HG03439 (cell line): ENCODE measurements at regions not wholly inside any gene's neighbourhood (a gene's known extent, or its start where the extent isn't known, plus 50 kb on each side); places are given as distances from the start of the nearest gene placed in this dataset.

Experiments used
- ATAC-seq: cut with Tn5 transposase; IDR thresholded peaks from one replicate; pipeline ENCODE4 v1.9.1; 2021; ENCODE audit warnings: mild to moderate bottlenecking, moderate library complexity; ENCODE audit not compliant: unreplicated experiment

DNA sequence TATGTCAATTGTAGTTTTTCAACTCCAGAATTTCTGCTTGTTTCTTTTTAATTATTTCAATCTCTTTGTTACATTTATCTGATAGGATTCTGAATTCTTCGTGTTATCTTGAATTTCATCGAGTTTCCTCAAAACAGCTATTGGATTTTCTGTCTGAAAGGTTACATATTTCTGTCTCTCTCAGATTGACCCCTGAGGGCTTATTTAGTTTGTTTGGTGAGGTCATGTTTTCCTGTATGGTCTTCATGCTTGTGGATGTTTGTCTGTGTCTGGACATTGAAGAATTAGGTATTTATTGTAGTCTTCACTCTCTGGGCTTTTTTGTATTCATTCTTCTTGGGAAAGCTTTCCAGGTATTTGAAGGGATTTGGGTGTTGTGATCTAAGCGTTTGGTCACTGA is 85.6 kb downstream of the SNAPC1 start:
- ATAC-seq, result no peak

GRCh38 chr14:61854898-61855297 is 92.7 kb downstream of the SNAPC1 start:
- no peak for ATAC-seq

DNA sequence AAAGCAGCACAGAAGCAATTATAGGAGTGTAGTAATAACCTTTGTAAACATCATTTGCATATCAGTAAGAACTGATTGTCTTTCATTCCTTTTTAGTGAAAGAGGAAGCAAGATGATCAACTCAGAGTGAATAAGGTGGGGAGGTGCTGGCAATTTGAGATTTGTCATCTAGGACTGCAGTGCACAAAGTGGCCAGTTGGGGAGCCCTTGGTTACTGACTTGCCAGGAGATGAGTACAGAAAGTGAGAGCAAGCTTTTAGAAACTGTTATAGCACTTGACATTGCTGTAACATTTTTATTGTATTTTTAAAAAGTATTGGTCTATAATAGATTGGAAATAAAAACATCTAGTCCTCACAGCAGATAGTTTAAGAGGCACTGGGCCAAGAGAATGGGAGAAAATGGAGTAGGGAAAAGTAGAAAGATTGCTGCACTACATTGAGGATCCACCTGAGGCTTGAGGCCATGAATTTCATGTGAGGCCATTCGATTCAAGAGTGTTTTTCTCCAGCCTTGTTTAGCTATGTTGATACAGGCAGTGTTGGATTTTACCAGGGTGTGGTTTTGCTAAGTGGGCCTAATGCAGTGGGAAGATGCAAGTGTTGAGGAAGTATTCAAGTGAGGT is 98.2 kb downstream of the SNAPC1 start:
- peak; percentile 97 for ATAC-seq

DNA sequence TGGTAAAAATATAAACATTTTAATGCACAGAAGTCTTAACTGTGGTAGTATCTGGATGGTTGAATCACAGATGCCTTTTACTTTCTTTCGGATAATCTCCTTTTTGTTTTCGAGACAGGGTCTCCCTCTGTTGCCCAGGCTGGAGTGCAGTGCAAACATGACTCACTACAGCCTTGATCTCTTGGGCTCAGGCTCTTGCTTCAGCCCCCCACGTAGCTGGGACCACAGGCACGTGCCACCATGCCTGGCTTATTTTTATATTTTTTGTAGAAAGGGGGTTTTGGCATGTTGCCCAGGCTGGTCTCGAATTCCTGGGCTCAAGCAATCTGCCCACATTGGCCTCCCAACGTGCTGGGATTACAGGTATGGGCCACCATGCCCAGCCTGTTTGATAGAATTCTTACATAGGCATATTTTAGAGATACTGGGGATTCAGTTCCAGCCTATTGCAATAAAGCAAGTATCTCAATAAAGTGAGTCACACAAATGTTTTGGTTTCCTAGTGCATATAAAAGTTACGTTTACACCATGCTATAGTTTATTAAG is 99.2 kb downstream of the SNAPC1 start:
- no peak for ATAC-seq

- no peak for ATAC-seq
These were observed 102.2 kb downstream of the SNAPC1 start for GRCh38 chr14:61864329-61864898.

GRCh38 chr14:61866932-61867920 is 105.0 kb downstream of the SNAPC1 start:
- peak; percentile 97 for ATAC-seq

- no peak for ATAC-seq
These were observed 106.6 kb downstream of the SNAPC1 start for GRCh38 chr14:61868846-61869245.

DNA sequence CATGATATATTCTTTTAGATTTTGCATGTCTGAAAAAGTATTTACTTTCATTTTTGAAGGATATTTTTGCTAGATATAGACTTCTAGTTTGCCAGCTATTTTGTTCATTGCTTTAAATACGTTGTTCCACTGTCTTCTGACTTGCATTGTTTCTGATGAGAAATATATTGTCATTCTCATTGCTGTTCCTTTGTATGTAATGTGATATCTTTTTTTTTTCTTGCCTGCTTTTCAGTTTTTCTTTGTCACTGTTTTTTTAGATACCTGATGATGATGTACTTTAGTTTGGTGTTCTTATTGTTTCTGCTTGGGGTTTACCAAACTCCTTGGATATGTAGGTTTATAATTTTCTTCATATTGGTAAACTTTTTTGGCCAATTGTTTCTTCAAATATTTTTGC is 107.9 kb downstream of the SNAPC1 start:
- ATAC-seq, result no peak

DNA sequence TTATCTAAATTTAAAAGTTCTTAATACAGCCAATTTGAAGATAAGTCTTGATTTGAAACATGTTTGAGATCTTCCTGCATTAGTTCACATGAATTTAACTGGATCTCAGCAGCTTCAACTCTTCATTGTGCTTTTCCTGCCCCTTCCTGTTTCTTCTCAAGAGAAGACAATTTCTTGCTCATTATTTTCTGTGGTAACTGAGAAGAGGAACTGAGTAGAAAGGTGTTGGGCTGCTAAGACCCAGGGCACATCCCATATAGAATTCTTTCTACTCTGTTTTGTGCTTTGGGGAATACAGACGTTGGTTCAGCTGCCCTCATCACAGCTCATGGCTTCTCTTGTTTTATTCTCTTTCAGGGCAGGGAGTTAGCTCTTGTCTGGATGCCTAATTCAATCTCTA is 110.2 kb downstream of the SNAPC1 start:
- ATAC-seq, result peak; percentile 85

DNA sequence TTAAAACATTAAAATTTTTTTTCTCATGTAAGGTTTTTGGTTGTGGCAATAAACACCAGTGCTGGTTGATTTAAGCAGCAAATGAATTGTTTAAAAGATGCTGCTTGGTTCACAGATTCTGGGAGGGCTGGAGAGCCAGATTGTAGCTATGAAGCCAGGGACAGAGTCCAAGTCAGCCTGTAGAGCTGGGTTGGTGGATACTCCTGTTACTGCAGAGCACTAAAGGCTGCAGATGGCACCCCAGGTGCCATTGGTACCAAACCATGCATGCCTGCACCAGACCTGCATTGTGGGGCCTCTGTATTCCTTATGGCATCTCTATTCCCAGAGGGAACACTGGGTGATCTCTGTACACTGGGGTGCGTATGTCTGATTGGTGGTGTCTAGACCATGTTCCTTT is 113.3 kb downstream of the SNAPC1 start:
- ATAC-seq, result no peak

GRCh38 chr14:61876362-61877034 is 114.3 kb downstream of the SNAPC1 start:
- no peak for ATAC-seq

DNA sequence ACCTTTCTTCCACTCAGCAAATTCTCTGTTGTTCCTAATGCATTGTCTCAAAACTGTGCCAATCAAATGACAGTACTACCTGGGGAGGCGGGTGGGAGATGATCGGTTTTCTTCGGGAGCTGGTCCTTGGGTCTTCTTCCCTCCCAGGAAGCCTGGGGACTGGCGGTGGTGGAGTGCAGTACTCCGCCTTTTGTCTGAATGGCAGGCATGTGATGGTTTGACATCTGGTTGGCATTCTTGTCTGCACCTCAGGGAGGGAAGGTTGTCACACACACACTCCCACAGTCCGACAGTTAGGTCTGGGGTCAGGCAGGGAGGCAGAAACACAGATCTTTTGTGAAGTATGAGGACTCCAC is 114.8 kb downstream of the SNAPC1 start:
- no peak for ATAC-seq

GRCh38 chr14:61877768-61878167 is 115.5 kb downstream of the SNAPC1 start:
- no peak for ATAC-seq

GRCh38 chr14:61878931-61879330 is 116.7 kb downstream of the SNAPC1 start:
- ATAC-seq, result no peak

GRCh38 chr14:61881046-61881445 is 118.8 kb downstream of the SNAPC1 start:
- no peak for ATAC-seq

DNA sequence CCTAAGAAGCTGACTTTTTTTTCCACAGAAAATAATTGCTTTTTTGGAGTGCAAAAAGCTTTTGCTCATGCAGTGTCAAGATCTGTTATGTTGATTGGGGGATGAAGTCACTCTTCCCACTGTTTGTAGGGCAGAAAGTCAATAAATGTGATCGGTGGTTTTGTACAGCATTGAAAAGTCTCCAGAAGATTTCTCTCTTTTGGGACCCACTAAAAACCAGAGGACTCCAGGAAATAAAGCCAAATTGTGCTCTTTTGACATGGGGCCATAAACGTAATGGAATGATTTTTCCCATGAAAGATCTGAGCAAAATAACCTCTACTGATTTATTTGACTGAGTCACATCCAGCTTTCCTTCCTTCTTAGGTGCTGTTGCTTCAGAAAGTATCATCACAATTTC is 122.5 kb downstream of the SNAPC1 start:
- ATAC-seq, result no peak

DNA sequence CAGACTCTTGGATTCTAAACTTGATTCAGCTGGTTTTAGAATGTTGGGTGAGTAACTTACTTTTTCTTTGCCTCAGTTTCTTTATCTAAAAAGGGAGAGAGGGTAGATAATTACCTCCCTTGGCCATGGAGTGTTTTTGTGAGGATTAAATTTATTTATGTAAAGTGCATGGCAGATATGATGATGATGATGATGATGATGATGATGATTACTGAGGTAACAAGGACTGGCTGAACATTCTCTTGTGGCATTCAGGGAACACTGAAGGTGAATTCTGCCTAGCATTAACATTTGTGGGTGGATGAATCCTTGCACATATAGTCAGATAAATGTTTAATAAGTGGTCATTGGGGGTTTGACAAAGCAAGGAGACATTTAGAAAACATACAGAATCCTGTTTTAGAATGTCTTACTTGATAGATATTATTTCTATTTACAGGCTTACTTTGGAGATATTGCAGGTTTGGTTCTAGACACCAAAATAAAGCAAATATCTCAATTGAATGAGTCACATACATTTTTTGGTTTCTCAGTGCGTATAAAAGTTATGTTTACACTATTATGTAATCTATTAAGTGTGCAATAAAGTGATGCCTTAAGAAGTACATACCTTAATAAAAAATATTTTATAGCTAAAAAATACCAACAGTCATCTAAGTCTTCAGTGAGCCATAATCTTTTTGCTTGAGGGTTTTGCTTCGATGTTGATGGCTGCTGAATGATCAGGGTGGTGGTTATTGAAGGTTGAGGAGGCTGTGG is 123.2 kb downstream of the SNAPC1 start:
- no peak for ATAC-seq

DNA sequence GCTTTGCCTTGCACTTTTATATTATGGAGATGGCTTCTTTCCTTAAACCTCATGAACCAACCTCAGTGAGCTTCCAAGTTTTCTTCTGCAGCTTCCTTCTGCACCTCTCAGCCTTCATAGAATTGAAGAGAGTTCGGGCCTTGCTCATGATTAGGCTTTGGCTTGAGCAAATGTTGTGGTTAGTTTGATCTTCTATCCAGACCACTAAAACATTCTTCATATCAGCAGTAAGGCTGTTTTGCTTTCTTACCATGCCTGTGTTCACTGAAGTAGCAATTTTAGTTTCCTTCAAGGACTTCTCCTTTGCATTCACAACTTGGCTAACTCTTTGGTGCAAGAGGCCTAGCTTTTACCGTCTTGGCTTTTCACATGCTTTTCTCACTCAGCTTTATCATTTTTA is 125.4 kb downstream of the SNAPC1 start:
- no peak for ATAC-seq

- peak; percentile 98 for ATAC-seq
These were observed 127.7 kb downstream of the SNAPC1 start for GRCh38 chr14:61889914-61890351.

DNA sequence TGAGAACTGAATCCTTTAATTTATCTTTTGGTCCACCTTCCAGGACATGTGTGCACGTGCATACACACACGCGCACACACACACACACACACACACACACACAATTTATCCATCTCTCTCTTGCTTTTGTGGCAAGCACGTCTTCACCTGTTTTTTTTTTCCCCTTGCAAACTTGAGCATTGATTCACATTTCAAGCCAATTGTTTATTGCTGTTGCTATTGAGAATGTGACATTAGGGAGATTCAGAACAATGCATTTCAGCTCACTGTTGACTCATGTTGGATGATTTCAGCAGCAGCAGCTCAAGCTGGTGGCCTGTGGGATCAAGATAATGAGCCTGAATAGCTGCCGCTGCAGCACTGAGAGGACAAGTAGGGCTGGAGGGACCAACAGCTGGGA is 128.9 kb downstream of the SNAPC1 start:
- ATAC-seq, result no peak
